ENCODE measurements at regions not wholly inside any gene's neighbourhood (a gene's known extent, or its start where the extent isn't known, plus 50 kb on each side); places are given as distances from the start of the nearest gene placed in this dataset.

DNA sequence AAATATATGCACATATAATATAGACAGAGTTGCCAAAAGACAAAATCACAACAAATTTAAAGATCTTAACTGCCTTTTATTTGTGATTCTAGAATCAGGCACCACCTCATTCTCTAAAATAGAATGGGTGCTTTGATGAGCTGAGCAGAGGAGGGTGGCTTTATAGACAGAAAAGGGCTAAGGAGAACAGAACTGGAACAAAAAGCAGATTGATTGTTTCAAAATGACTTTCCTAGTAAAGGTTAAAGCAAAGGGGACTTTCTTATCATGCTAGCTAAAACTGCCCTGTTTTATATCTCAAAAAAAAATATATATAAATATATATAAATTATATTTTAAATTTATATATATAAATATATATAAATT lies 287.6 kb downstream of the FAT3 start:
- intact Hi-C loops (cut with micrococcal nuclease; ENCODE audit: unreplicated experiment) = no loop called here
- H3K9me3 ChIP-seq (ENCODE audit: low read length) = no peaks in the 10 kb centered on the region

More for the DNA sequence above, 287.6 kb downstream of the FAT3 start:
- Histone ChIP-seq H3K27me3 (ENCODE audit: control insufficient read depth in 1 of 2, insufficient read depth in 2 of 2, low read length in 2 of 2) (no peaks in the 10 kb centered on the region), H3K36me3 (replicated peaks in 1 of 2; ENCODE audit: control insufficient read depth in 1 of 2, insufficient read depth in 2 of 2, low read length in 2 of 2) (no peaks in the 10 kb centered on the region), H3K27ac (ENCODE audit: extremely low read length, insufficient read depth, low read length) (no peak overlapping the region), H3K4me2 (ENCODE audit: low read depth, low read length) (no peak overlapping the region), H3K4me3 (replicated peaks in 1 of 3; ENCODE audit: insufficient read depth in 1 of 3, low read depth in 2 of 3, low read length in 3 of 3) (no peak overlapping the region), H3K9ac (ENCODE audit: insufficient read depth, low read depth, low read length) (no peak overlapping the region), H3K4me1 (ENCODE audit: insufficient read depth, low read length) (no peaks in the 10 kb centered on the region), H3K79me2 (ENCODE audit: insufficient read depth, low read length) (no peaks in the 10 kb centered on the region), H4K20me1 (ENCODE audit: insufficient read depth, low read length) (no peaks in the 10 kb centered on the region), H2AFZ (ENCODE audit: low read length) (no peak overlapping the region)
- no peak for DNase-seq (ENCODE audit: low spot score)
- CTCF ChIA-PET (ENCODE audit: low intra/inter-chr PET ratio, low total read pairs) = no interaction called here
- BruUV-seq (replicated peaks) = no TSS peak
- no peak for FAIRE-seq
- ATAC-seq = no peak
- in situ Hi-C loops (cut with HindIII; ENCODE audit: extremely low pct_ligation_motif_present, low pct_unique_long_range_greater_than_20kb) = no loop called here
- POLR2A ChIA-PET = no interaction called here
- TF ChIP-seq, protein P1, sequence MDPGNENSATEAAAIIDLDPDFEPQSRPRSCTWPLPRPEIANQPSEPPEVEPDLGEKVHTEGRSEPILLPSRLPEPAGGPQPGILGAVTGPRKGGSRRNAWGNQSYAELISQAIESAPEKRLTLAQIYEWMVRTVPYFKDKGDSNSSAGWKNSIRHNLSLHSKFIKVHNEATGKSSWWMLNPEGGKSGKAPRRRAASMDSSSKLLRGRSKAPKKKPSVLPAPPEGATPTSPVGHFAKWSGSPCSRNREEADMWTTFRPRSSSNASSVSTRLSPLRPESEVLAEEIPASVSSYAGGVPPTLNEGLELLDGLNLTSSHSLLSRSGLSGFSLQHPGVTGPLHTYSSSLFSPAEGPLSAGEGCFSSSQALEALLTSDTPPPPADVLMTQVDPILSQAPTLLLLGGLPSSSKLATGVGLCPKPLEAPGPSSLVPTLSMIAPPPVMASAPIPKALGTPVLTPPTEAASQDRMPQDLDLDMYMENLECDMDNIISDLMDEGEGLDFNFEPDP (CRISPR knock-in tag; conservative IDR thresholded peaks at IDR 0.05) = no peak
- no peak for TF ChIP-seq ZNF549 (CRISPR knock-in tag; IDR thresholded peaks at IDR 0.05)
- TF ChIP-seq RFX1 (IDR thresholded peaks at IDR 0.05) = no peak
- no peak for TF ChIP-seq REST (IDR thresholded peaks at IDR 0.05; ENCODE audit: borderline replicate concordance in 1 of 2, low read depth in 1 of 2, low read length in 2 of 2)
- TF ChIP-seq HNRNPK (IDR thresholded peaks at IDR 0.05; ENCODE audit: low read depth, low read length, poor library complexity, severe bottlenecking) = no peak
- TF ChIP-seq ZNF605 (CRISPR knock-in tag; IDR thresholded peaks at IDR 0.05) = no peak
- TF ChIP-seq THAP7 (CRISPR knock-in tag; IDR thresholded peaks at IDR 0.05) = no peak
- TF ChIP-seq, protein P2, sequence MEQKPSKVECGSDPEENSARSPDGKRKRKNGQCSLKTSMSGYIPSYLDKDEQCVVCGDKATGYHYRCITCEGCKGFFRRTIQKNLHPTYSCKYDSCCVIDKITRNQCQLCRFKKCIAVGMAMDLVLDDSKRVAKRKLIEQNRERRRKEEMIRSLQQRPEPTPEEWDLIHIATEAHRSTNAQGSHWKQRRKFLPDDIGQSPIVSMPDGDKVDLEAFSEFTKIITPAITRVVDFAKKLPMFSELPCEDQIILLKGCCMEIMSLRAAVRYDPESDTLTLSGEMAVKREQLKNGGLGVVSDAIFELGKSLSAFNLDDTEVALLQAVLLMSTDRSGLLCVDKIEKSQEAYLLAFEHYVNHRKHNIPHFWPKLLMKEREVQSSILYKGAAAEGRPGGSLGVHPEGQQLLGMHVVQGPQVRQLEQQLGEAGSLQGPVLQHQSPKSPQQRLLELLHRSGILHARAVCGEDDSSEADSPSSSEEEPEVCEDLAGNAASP (CRISPR knock-in tag; IDR thresholded peaks at IDR 0.05; ENCODE audit: borderline replicate concordance) = no peak
- TF ChIP-seq NFKB2 (CRISPR knock-in tag; IDR thresholded peaks at IDR 0.05; ENCODE audit: borderline replicate concordance) = no peak
- no peak for TF ChIP-seq CBX2 (IDR thresholded peaks at IDR 0.05; ENCODE audit: low read depth, low read length)
- TF ChIP-seq CBX2 (CRISPR knock-in tag; IDR thresholded peaks at IDR 0.05; ENCODE audit: low read depth) = no peak
- TF ChIP-seq MXI1 (IDR thresholded peaks at IDR 0.05; ENCODE audit: borderline replicate concordance, low read depth, low read length) = no peak
- TF ChIP-seq ZNF598 (CRISPR knock-in tag; IDR thresholded peaks at IDR 0.05; ENCODE audit: borderline replicate concordance) = no peak
- no peak for TF ChIP-seq ZNF883 (CRISPR knock-in tag; IDR thresholded peaks at IDR 0.05; ENCODE audit: not compliant biosample characterization)
- no peak for TF ChIP-seq THAP11 (CRISPR knock-in tag; IDR thresholded peaks at IDR 0.05)
- no peak for TF ChIP-seq AHR (CRISPR knock-in tag; IDR thresholded peaks at IDR 0.05)
- TF ChIP-seq RBM39 (IDR thresholded peaks at IDR 0.05; ENCODE audit: low read depth, low read length, poor library complexity, severe bottlenecking) = no peak
- TF ChIP-seq BRD4 (CRISPR knock-in tag; IDR thresholded peaks at IDR 0.05) = no peak
- TF ChIP-seq FOXM1 (CRISPR knock-in tag; IDR thresholded peaks at IDR 0.05) = no peak
